ENCODE measurements at regions not wholly inside any gene's neighbourhood (a gene's known extent, or its start where the extent isn't known, plus 50 kb on each side); places are given as distances from the start of the nearest gene placed in this dataset.

GRCh38 chr3:145118303-145118702, 1042.7 kb downstream of the PLOD2 start:
- DNase-seq = no peak
- Histone ChIP-seq H3K9ac (ENCODE audit: extremely low read depth, low read length, poor library complexity, severe bottlenecking) (no peak overlapping the region), H3K27me3 (ENCODE audit: control insufficient read depth, insufficient read depth, low read length, poor library complexity, severe bottlenecking) (no peaks in the 10 kb centered on the region), H3K27ac (ENCODE audit: low read depth, low read length) (no peak overlapping the region), H3K4me1 (ENCODE audit: control insufficient read depth, insufficient read depth, low read length) (peaks cover 4% of the 10 kb centered on the region), H3K9me3 (ENCODE audit: control insufficient read depth, low read length) (no peaks in the 10 kb centered on the region), H3K36me3 (ENCODE audit: control insufficient read depth, insufficient read depth, low read length) (no peaks in the 10 kb centered on the region), H3K4me3 (ENCODE audit: low read length) (no peak overlapping the region)
- Mint-ChIP-seq H3K9me3 (peaks cover 1% of the 10 kb centered on the region), H3K36me3 (ENCODE audit: low read depth) (peaks cover 10% of the 10 kb centered on the region), H3K4me1 (peaks cover 37% of the 10 kb centered on the region), H3K27me3 (ENCODE audit: insufficient read depth) (no peaks in the 10 kb centered on the region), H3K27ac (no peak overlapping the region), H3K4me3 (no peak overlapping the region)
- 100% methylated on average over 1 of the region's 1 CpG; no CpG with 5 or more reads in 1 of the 2 experiments for WGBS, 2 experiments (ENCODE audit: insufficient coverage in 1 of 2, insufficient read length in 1 of 2)
- TF ChIP-seq, protein P1, sequence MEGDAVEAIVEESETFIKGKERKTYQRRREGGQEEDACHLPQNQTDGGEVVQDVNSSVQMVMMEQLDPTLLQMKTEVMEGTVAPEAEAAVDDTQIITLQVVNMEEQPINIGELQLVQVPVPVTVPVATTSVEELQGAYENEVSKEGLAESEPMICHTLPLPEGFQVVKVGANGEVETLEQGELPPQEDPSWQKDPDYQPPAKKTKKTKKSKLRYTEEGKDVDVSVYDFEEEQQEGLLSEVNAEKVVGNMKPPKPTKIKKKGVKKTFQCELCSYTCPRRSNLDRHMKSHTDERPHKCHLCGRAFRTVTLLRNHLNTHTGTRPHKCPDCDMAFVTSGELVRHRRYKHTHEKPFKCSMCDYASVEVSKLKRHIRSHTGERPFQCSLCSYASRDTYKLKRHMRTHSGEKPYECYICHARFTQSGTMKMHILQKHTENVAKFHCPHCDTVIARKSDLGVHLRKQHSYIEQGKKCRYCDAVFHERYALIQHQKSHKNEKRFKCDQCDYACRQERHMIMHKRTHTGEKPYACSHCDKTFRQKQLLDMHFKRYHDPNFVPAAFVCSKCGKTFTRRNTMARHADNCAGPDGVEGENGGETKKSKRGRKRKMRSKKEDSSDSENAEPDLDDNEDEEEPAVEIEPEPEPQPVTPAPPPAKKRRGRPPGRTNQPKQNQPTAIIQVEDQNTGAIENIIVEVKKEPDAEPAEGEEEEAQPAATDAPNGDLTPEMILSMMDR (conservative IDR thresholded peaks at IDR 0.05) = no peak

DNA sequence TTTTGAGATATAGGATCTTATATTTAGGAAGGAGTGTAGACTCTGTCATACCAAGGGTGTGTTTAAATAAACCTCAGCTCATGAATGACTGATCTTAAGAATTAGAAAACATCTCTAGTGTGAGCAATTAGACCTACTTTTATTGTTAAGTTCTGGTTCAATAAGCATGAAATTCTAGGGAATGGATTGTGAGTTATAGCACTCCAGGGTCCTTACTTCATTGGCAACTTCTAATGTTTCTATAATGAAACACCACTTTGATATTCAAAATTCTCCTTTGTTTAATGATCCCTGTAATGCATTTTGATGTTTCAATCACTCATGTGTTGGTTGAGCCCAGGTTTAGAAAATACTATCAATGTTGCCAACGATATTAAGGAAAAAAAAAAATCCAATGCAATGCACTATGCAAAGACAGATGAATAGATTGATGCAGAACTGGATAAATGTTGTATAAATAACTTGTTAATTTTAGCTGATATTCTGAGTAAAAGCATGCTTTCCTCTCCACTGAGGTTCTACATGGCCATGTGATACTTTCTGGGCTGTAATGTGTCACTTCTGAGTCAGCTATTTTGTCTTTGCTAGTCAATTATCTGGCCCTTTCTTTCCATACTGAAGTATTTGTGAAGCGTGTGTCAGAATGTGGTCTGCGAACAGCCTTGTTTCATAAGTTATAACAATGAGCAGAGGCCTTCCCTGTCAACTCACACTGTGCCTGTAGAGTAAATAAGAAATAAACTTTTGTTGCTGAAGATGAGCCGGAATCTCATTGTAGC, 1035.9 kb downstream of the PLOD2 start:
- Mint-ChIP-seq H3K36me3 (ENCODE audit: low read depth) (peaks cover under 1% of the 10 kb centered on the region), H3K4me1 (no peaks in the 10 kb centered on the region), H3K4me3 (no peak overlapping the region), H3K27ac (no peak overlapping the region), H3K27me3 (ENCODE audit: insufficient read depth) (no peaks in the 10 kb centered on the region), H3K9me3 (peaks cover 1% of the 10 kb centered on the region)
- H3K27ac ChIP-seq (ENCODE audit: low read depth, low read length) = no peak overlapping the region
- TF ChIP-seq, protein P1 (conservative IDR thresholded peaks at IDR 0.05) = no peak
- H3K4me3 ChIP-seq (ENCODE audit: low read length) = no peak overlapping the region
- no peaks in the 10 kb centered on the region for H3K27me3 ChIP-seq (ENCODE audit: control insufficient read depth, insufficient read depth, low read length, poor library complexity, severe bottlenecking)
- WGBS, 2 experiments (ENCODE audit: insufficient coverage in 1 of 2, insufficient read length in 1 of 2) = 71 to 94% methylated on average over 3 to 4 of the region's 4 CpGs
- H3K9me3 ChIP-seq (ENCODE audit: control insufficient read depth, low read length) = no peaks in the 10 kb centered on the region
- no peaks in the 10 kb centered on the region for H3K4me1 ChIP-seq (ENCODE audit: control insufficient read depth, insufficient read depth, low read length)
- no peak overlapping the region for H3K9ac ChIP-seq (ENCODE audit: extremely low read depth, low read length, poor library complexity, severe bottlenecking)
- no peak for DNase-seq
- H3K36me3 ChIP-seq (ENCODE audit: control insufficient read depth, insufficient read depth, low read length) = no peaks in the 10 kb centered on the region

GRCh38 chr3:145133281-145133680, 1027.7 kb downstream of the PLOD2 start:
- Histone ChIP-seq H3K9ac (ENCODE audit: extremely low read depth, low read length, poor library complexity, severe bottlenecking) (no peak overlapping the region), H3K4me1 (ENCODE audit: control insufficient read depth, insufficient read depth, low read length) (no peaks in the 10 kb centered on the region), H3K27ac (ENCODE audit: low read depth, low read length) (no peak overlapping the region), H3K9me3 (ENCODE audit: control insufficient read depth, low read length) (no peaks in the 10 kb centered on the region), H3K27me3 (ENCODE audit: control insufficient read depth, insufficient read depth, low read length, poor library complexity, severe bottlenecking) (no peaks in the 10 kb centered on the region), H3K36me3 (ENCODE audit: control insufficient read depth, insufficient read depth, low read length) (no peaks in the 10 kb centered on the region), H3K4me3 (ENCODE audit: low read length) (no peak overlapping the region)
- DNase-seq = no peak
- Mint-ChIP-seq H3K4me1 (peaks cover 10% of the 10 kb centered on the region), H3K27ac (no peak overlapping the region), H3K4me3 (no peak overlapping the region), H3K9me3 (no peaks in the 10 kb centered on the region), H3K36me3 (ENCODE audit: low read depth) (no peaks in the 10 kb centered on the region), H3K27me3 (ENCODE audit: insufficient read depth) (no peaks in the 10 kb centered on the region)
- 100% methylated on average over 1 of the region's 2 CpGs for WGBS, 2 experiments (ENCODE audit: insufficient coverage in 1 of 2, insufficient read length in 1 of 2)
- TF ChIP-seq, protein P1 (conservative IDR thresholded peaks at IDR 0.05) = no peak
